Fibroblast of lung (primary cell): ENCODE measurements at regions not wholly inside any gene's neighbourhood (a gene's known extent, or its start where the extent isn't known, plus 50 kb on each side); places are given as distances from the start of the nearest gene placed in this dataset.

Experiments
- DNase-seq, 2 donors: peaks; one replicate each; pipeline versions ENCODE4 v3.0.0 to v3.0.0-alpha.2; 2010; ENCODE audit warnings: low read depth in 2 of 2
- H2AFZ ChIP-seq: 2 replicates; pipeline ENCODE4 v1.5.1; 2012; ENCODE audit warnings: low read length, control low read depth, inconsistent platforms
- H3K27ac ChIP-seq: 2 replicates; pipeline ENCODE4 v1.5.1; 2011; ENCODE audit warnings: low read length, control low read depth; ENCODE audit not compliant: insufficient read depth
- H3K27me3 ChIP-seq: 2 replicates; pipeline ENCODE4 v1.5.1; 2011; ENCODE audit warnings: mild to moderate bottlenecking, low read length; ENCODE audit not compliant: control insufficient read depth, insufficient read depth
- H3K36me3 ChIP-seq: 2 replicates; pipeline ENCODE4 v1.5.1; 2011; ENCODE audit warnings: low read length; ENCODE audit not compliant: control insufficient read depth, insufficient read depth
- H3K4me1 ChIP-seq: 2 replicates; pipeline ENCODE4 v1.5.1; 2011; ENCODE audit warnings: low read length; ENCODE audit not compliant: control insufficient read depth, insufficient read depth; ENCODE audit errors: extremely low read depth
- H3K4me2 ChIP-seq: 2 replicates; pipeline ENCODE4 v1.5.1; 2011; ENCODE audit warnings: low read length, control low read depth; ENCODE audit not compliant: insufficient read depth; ENCODE audit errors: extremely low read depth
- H3K4me3 ChIP-seq, 4 experiments: fragments of 200-600 bp in 1 of 4; sonication (generic) in 1 of 4; replicated peaks in 1 of 4; 2 replicates each; pipeline ENCODE4 v1.5.1; 2011 to 2016; ENCODE audit warnings: low read length in 4 of 4, low read depth in 3 of 4, mild to moderate bottlenecking in 3 of 4, control low read depth in 2 of 4, inconsistent platforms in 1 of 4, mixed read lengths in 1 of 4; ENCODE audit not compliant: insufficient read depth in 1 of 4; ENCODE audit errors: control extremely low read depth in 1 of 4
- H3K79me2 ChIP-seq: 2 replicates; pipeline ENCODE4 v1.5.1; 2012; ENCODE audit warnings: mild to moderate bottlenecking, low read length, inconsistent platforms; ENCODE audit not compliant: control insufficient read depth, insufficient read depth
- H3K9ac ChIP-seq: 2 replicates; pipeline ENCODE4 v1.5.1; 2011; ENCODE audit warnings: mild to moderate bottlenecking, low read length, control low read depth; ENCODE audit not compliant: insufficient read depth
- H3K9me3 ChIP-seq: 2 replicates; pipeline ENCODE4 v1.5.1; 2012; ENCODE audit warnings: low read depth, low read length; ENCODE audit not compliant: control insufficient read depth, insufficient read depth
- H4K20me1 ChIP-seq: 2 replicates; pipeline ENCODE4 v1.5.1; 2011; ENCODE audit warnings: low read length; ENCODE audit not compliant: control insufficient read depth, insufficient read depth; ENCODE audit errors: extremely low read depth
- EZH2 ChIP-seq: IDR thresholded peaks from 2 replicates; pipeline ENCODE4 v1.5.1; 2012; ENCODE audit warnings: low read length, control low read depth, mild to moderate bottlenecking; ENCODE audit errors: missing control alignments
- TF ChIP-seq, protein P1 (sequence below), 2 donors: IDR thresholded peaks in 1 of 2; conservative IDR thresholded peaks in 1 of 2; 1 replicate in 1 of 2; 2 replicates in 1 of 2; pipeline ENCODE4 v1.5.1; 2011 to 2012; ENCODE audit warnings: low read length in 2 of 2, control low read depth in 1 of 2, inconsistent platforms in 1 of 2, low read depth in 1 of 2, mild to moderate bottlenecking in 1 of 2

DNA sequence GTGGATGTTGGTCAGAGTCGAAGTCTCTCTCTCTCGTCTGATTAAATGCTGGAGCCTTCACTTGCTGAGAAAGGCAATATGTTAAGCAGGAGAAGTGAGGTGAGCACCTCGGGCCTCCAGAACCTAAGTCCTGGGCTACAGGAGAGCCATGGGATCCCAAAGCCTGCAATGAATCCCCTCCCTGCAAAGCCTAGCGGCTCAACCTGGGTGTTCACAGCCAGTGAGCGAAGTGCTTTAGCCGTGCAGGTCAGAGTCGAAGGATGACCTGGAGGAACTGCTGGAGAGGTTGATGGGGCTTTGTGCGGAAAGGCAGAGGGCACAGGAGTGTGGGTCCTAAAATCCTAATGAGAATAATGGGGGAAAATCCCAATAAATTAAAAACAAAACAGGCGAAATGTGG lies 267.8 kb downstream of the ENGASE start:
- no peak overlapping the region for H3K27ac ChIP-seq
- peaks cover 2% of the 10 kb centered on the region for H4K20me1 ChIP-seq
- no peak for TF ChIP-seq EZH2
- TF ChIP-seq, protein P1, sequence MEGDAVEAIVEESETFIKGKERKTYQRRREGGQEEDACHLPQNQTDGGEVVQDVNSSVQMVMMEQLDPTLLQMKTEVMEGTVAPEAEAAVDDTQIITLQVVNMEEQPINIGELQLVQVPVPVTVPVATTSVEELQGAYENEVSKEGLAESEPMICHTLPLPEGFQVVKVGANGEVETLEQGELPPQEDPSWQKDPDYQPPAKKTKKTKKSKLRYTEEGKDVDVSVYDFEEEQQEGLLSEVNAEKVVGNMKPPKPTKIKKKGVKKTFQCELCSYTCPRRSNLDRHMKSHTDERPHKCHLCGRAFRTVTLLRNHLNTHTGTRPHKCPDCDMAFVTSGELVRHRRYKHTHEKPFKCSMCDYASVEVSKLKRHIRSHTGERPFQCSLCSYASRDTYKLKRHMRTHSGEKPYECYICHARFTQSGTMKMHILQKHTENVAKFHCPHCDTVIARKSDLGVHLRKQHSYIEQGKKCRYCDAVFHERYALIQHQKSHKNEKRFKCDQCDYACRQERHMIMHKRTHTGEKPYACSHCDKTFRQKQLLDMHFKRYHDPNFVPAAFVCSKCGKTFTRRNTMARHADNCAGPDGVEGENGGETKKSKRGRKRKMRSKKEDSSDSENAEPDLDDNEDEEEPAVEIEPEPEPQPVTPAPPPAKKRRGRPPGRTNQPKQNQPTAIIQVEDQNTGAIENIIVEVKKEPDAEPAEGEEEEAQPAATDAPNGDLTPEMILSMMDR (conservative IDR thresholded peaks at IDR 0.05 in 1 of 2, IDR thresholded peaks at IDR 0.05 in 1 of 2; ENCODE audit: low read depth in 1 of 2, low read length in 2 of 2), result no peak
- no peak for DNase-seq
- no peak overlapping the region for H3K4me2 ChIP-seq
- H3K4me1 ChIP-seq, result no peaks in the 10 kb centered on the region
- H2AFZ ChIP-seq, result no peak overlapping the region
- no peak overlapping the region for H3K9ac ChIP-seq
- no peaks in the 10 kb centered on the region for H3K27me3 ChIP-seq
- no peaks in the 10 kb centered on the region for H3K9me3 ChIP-seq
- H3K4me3 ChIP-seq, result no peak overlapping the region
- no peaks in the 10 kb centered on the region for H3K36me3 ChIP-seq
- H3K79me2 ChIP-seq, result no peaks in the 10 kb centered on the region

DNA sequence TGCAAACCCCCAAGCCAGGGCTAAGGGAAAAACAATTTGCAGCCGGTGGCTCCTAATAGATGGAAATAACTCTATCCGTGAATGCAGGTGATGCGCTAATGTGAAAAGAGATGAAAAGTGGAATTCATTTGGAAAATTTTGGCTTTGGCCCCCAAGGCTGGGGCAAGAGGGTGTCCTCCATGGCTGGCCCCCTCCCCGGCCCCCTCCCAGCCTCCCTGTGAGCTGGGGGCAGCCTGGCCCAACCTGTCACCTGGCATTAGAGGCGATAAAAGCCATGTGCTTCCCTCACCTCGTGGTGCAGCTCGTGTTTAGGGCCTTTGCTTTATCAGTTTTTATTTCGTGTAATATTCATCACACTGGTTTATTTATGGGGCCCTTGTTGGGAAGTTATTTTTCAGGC lies 267.2 kb downstream of the ENGASE start:
- Histone ChIP-seq H3K9me3 (no peaks in the 10 kb centered on the region), H3K36me3 (no peaks in the 10 kb centered on the region), H2AFZ (no peak overlapping the region), H3K4me2 (no peak overlapping the region), H3K4me1 (no peaks in the 10 kb centered on the region), H3K27ac (no peak overlapping the region), H3K9ac (no peak overlapping the region), H4K20me1 (peaks cover 2% of the 10 kb centered on the region), H3K27me3 (no peaks in the 10 kb centered on the region), H3K4me3 (no peak overlapping the region), H3K79me2 (no peaks in the 10 kb centered on the region)
- DNase-seq, result no peak
- TF ChIP-seq, protein P1 (conservative IDR thresholded peaks at IDR 0.05 in 1 of 2, IDR thresholded peaks at IDR 0.05 in 1 of 2; ENCODE audit: low read depth in 1 of 2, low read length in 2 of 2), result no peak
- TF ChIP-seq EZH2, result no peak

DNA sequence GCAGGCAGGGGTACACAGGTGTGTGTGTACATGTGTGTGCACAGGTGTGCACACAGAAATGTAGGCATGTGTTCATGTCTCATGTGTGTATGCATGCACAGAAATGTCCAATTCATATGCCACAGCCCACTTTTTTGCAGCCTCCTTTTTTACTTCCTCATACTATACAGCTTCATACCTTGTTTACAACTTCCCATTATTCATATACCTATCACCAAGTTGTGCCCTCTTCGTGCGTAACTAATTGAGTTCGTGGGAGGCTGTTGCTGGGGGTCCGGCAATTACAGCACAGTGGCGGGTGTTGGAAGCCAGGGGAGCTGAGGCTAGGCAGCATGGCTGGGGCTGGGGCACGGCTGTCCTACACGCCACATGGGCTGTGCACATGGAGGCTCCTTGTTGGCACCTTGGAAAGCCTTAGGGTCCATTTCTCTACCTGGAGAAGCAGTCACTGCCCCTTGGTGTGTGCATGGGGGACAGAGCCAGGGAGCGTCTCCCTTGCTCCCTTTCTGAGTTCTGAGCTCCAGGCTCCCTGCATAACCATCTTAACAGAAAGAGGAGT lies 266.7 kb downstream of the ENGASE start:
- Histone ChIP-seq H3K4me3 (no peak overlapping the region), H3K9ac (no peak overlapping the region), H3K79me2 (no peaks in the 10 kb centered on the region), H3K9me3 (no peaks in the 10 kb centered on the region), H3K4me2 (no peak overlapping the region), H3K27ac (no peak overlapping the region), H2AFZ (no peak overlapping the region), H3K36me3 (no peaks in the 10 kb centered on the region), H3K4me1 (no peaks in the 10 kb centered on the region), H3K27me3 (no peaks in the 10 kb centered on the region), H4K20me1 (peaks cover 2% of the 10 kb centered on the region)
- no peak for DNase-seq
- TF ChIP-seq EZH2, result no peak
- TF ChIP-seq, protein P1 (conservative IDR thresholded peaks at IDR 0.05 in 1 of 2, IDR thresholded peaks at IDR 0.05 in 1 of 2; ENCODE audit: low read depth in 1 of 2, low read length in 2 of 2), result no peak
